Stimulated activated CD4-positive, alpha-beta T cell treated with anti-CD3 and anti-CD28 coated beads, Interleukin-4, amount 100 ng/mL, for 24 hours (primary cell): ENCODE measurements at regions not wholly inside any gene's neighbourhood (a gene's known extent, or its start where the extent isn't known, plus 50 kb on each side); places are given as distances from the start of the nearest gene placed in this dataset.

Experiments
- DNase-seq: peaks from one replicate; pipeline ENCODE4 v3.0.0-alpha.2; 2020

GRCh38 chr10:31147210-31147608, 115.5 kb upstream of the ZNF438 start:
- DNase-seq: no peak

GRCh38 chr10:31148951-31149350, 117.3 kb upstream of the ZNF438 start:
- no peak for DNase-seq

GRCh38 chr10:31149835-31150512, 118.3 kb upstream of the ZNF438 start:
- DNase-seq: no peak

GRCh38 chr10:31151301-31151700, 119.6 kb upstream of the ZNF438 start:
- no peak for DNase-seq

GRCh38 chr10:31152421-31153135, 120.9 kb upstream of the ZNF438 start:
- no peak for DNase-seq

GRCh38 chr10:31153161-31153560, 121.5 kb upstream of the ZNF438 start:
- DNase-seq: no peak

- DNase-seq: no peak
Observed at GRCh38 chr10:31153692-31154091, 122.0 kb upstream of the ZNF438 start.

GRCh38 chr10:31154996-31155395, 123.3 kb upstream of the ZNF438 start:
- no peak for DNase-seq

GRCh38 chr10:31157123-31158010, 125.7 kb upstream of the ZNF438 start:
- DNase-seq: no peak

GRCh38 chr10:31158011-31158658, 126.5 kb upstream of the ZNF438 start:
- no peak for DNase-seq

- no peak for DNase-seq
Observed at GRCh38 chr10:31166606-31167005, 134.9 kb upstream of the ZNF438 start.

- no peak for DNase-seq
Observed at GRCh38 chr10:31170636-31171035, 139.0 kb upstream of the ZNF438 start.

GRCh38 chr10:31171402-31172083, 139.9 kb upstream of the ZNF438 start:
- no peak for DNase-seq

GRCh38 chr10:31172925-31173324, 141.3 kb upstream of the ZNF438 start:
- DNase-seq: no peak

- no peak for DNase-seq
Observed at GRCh38 chr10:31173752-31174151, 142.1 kb upstream of the ZNF438 start.

- DNase-seq: no peak
Observed at GRCh38 chr10:31179091-31179680, 139.8 kb upstream of the ZEB1 start.

- DNase-seq: no peak
Observed at GRCh38 chr10:31186225-31187000, 132.6 kb upstream of the ZEB1 start.

- no peak for DNase-seq
Observed at GRCh38 chr10:31187182-31187581, 131.8 kb upstream of the ZEB1 start.

- no peak for DNase-seq
Observed at GRCh38 chr10:31187607-31188210, 131.3 kb upstream of the ZEB1 start.

GRCh38 chr10:31188792-31189406, 130.1 kb upstream of the ZEB1 start:
- no peak for DNase-seq
